ENCODE measurements at regions not wholly inside any gene's neighbourhood (a gene's known extent, or its start where the extent isn't known, plus 50 kb on each side); places are given as distances from the start of the nearest gene placed in this dataset.

DNA sequence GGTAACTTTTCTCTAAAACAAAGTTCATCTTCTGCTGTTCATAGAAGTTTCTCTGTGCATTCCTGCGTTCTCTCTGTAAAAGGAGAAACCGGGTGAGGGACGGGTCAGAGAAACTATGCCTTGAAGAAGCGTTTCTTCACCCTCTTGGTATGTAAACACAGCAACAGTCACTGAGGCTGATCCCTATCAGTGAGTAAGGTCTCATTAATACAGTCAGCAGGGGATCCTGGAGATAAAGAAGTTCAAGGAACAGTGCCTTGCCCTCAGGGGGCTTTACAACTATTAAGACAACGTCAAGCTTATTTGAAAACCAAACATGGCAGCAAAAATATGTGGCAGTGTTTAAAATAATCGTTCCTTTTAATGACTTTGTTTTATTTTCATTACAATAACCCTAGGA is 202.9 kb upstream of the IL12B start:
- TF ChIP-seq, protein P1, sequence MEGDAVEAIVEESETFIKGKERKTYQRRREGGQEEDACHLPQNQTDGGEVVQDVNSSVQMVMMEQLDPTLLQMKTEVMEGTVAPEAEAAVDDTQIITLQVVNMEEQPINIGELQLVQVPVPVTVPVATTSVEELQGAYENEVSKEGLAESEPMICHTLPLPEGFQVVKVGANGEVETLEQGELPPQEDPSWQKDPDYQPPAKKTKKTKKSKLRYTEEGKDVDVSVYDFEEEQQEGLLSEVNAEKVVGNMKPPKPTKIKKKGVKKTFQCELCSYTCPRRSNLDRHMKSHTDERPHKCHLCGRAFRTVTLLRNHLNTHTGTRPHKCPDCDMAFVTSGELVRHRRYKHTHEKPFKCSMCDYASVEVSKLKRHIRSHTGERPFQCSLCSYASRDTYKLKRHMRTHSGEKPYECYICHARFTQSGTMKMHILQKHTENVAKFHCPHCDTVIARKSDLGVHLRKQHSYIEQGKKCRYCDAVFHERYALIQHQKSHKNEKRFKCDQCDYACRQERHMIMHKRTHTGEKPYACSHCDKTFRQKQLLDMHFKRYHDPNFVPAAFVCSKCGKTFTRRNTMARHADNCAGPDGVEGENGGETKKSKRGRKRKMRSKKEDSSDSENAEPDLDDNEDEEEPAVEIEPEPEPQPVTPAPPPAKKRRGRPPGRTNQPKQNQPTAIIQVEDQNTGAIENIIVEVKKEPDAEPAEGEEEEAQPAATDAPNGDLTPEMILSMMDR (IDR thresholded peaks at IDR 0.05), result no peak
- TF ChIP-seq POLR2A (IDR thresholded peaks at IDR 0.05), result no peak

Data from uterus (tissue), 2 donors.